ENCODE measurements at regions not wholly inside any gene's neighbourhood (a gene's known extent, or its start where the extent isn't known, plus 50 kb on each side); places are given as distances from the start of the nearest gene placed in this dataset.

DNA sequence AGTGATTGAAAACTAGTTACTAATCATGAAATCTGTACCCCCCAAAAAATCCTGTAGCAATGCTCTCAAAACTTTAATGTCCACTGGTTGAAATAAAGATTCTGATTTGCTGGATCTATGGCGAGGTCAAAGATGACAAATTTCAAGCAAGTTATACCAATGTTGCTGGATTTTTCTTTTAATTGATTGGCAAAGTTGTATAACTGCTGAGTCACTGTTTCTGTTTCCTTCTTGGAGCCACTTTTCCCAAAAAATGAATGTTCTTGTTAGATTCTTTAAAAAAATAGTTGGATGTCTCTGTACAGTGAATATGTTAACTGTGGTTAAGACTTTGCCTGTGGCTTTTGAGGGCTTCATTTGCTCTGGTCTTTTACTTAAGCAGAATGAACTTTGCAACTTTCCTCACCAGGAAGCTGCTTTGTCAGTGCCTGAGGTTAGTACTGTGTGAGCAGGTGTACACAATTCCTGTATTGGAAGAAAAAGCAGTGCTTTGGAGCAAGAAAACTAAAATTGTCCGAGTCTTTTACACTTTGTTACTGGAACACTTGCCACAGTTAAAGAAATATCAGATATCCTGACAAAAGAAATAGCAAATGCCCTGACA lies 1211.9 kb downstream of the MRPL39 start:
- H3K9me3 ChIP-seq (ENCODE audit: insufficient read depth, low read length, severe bottlenecking): no peaks in the 10 kb centered on the region
- no peaks in the 10 kb centered on the region for H3K4me1 ChIP-seq (ENCODE audit: insufficient read depth, low read length)
- H3K9ac ChIP-seq (ENCODE audit: low read depth, low read length): no peak overlapping the region
- no peak overlapping the region for H3K4me2 ChIP-seq (ENCODE audit: insufficient read depth, low read length)
- TF ChIP-seq EZH2 (IDR thresholded peaks at IDR 0.05; ENCODE audit: borderline replicate concordance, low read depth, low read length, severe bottlenecking) (no peak), CTCF (IDR thresholded peaks at IDR 0.05; ENCODE audit: borderline replicate concordance, extremely low read depth, low read length, poor library complexity, severe bottlenecking) (no peak)
- no peaks in the 10 kb centered on the region for H3K79me2 ChIP-seq (ENCODE audit: insufficient read depth, low read length)
- no peaks in the 10 kb centered on the region for H3K36me3 ChIP-seq (ENCODE audit: insufficient read depth, low read length)
- H3K27ac ChIP-seq (ENCODE audit: low read length): no peak overlapping the region
- no peak overlapping the region for H2AFZ ChIP-seq (ENCODE audit: low read depth, low read length)
- H3K4me3 ChIP-seq (ENCODE audit: low read depth in 1 of 2, low read length in 2 of 2): no peak overlapping the region
- H3K27me3 ChIP-seq (ENCODE audit: insufficient read depth, low read length, poor library complexity): no peaks in the 10 kb centered on the region
- ATAC-seq (ENCODE audit: insufficient read depth, low read depth) (no peak), DNase-seq (no peak)
- no peaks in the 10 kb centered on the region for H4K20me1 ChIP-seq (ENCODE audit: insufficient read depth, low read length)

- H3K79me2 ChIP-seq (ENCODE audit: insufficient read depth, low read length): no peaks in the 10 kb centered on the region
- TF ChIP-seq CTCF (IDR thresholded peaks at IDR 0.05; ENCODE audit: borderline replicate concordance, extremely low read depth, low read length, poor library complexity, severe bottlenecking): peak; percentile 36
- TF ChIP-seq EZH2 (IDR thresholded peaks at IDR 0.05; ENCODE audit: borderline replicate concordance, low read depth, low read length, severe bottlenecking): no peak
- no peak overlapping the region for H3K27ac ChIP-seq (ENCODE audit: low read length)
- H3K4me3 ChIP-seq (ENCODE audit: low read depth in 1 of 2, low read length in 2 of 2): no peak overlapping the region
- no peak overlapping the region for H2AFZ ChIP-seq (ENCODE audit: low read depth, low read length)
- no peaks in the 10 kb centered on the region for H3K36me3 ChIP-seq (ENCODE audit: insufficient read depth, low read length)
- no peak overlapping the region for H3K9ac ChIP-seq (ENCODE audit: low read depth, low read length)
- H4K20me1 ChIP-seq (ENCODE audit: insufficient read depth, low read length): no peaks in the 10 kb centered on the region
- no peaks in the 10 kb centered on the region for H3K27me3 ChIP-seq (ENCODE audit: insufficient read depth, low read length, poor library complexity)
- no peak overlapping the region for H3K4me2 ChIP-seq (ENCODE audit: insufficient read depth, low read length)
- peak; percentile 18 for DNase-seq
- no peaks in the 10 kb centered on the region for H3K9me3 ChIP-seq (ENCODE audit: insufficient read depth, low read length, severe bottlenecking)
- ATAC-seq (ENCODE audit: insufficient read depth, low read depth): no peak
- H3K4me1 ChIP-seq (ENCODE audit: insufficient read depth, low read length): no peaks in the 10 kb centered on the region
Measured at GRCh38 chr21:24375201-24375600, 1232.1 kb downstream of the MRPL39 start.

DNA sequence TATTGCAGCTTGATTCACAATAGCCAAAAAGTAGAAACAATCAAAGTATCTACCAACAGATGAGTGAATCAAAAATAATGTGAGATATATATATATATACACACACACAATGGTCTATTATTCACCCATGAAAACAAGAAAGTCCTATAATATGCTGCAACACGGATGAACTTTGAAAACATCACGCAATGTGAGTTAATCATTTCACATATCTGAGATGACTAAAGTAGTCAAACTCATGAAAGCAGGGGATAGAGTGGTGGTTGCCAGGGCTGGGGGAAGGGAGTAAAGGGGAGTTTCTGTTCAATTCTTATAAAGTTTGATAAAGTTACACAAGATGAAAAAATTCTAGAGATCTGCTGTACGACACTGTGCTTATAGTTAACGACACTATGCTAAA lies 1234.8 kb downstream of the MRPL39 start:
- no peak for ATAC-seq (ENCODE audit: insufficient read depth, low read depth)
- Histone ChIP-seq H3K36me3 (ENCODE audit: insufficient read depth, low read length) (no peaks in the 10 kb centered on the region), H3K9me3 (ENCODE audit: insufficient read depth, low read length, severe bottlenecking) (no peaks in the 10 kb centered on the region), H3K27ac (ENCODE audit: low read length) (no peak overlapping the region), H3K27me3 (ENCODE audit: insufficient read depth, low read length, poor library complexity) (no peaks in the 10 kb centered on the region), H2AFZ (ENCODE audit: low read depth, low read length) (no peak overlapping the region), H3K4me1 (ENCODE audit: insufficient read depth, low read length) (no peaks in the 10 kb centered on the region), H3K4me3 (ENCODE audit: low read depth in 1 of 2, low read length in 2 of 2) (no peak overlapping the region), H3K9ac (ENCODE audit: low read depth, low read length) (no peak overlapping the region), H3K79me2 (ENCODE audit: insufficient read depth, low read length) (no peaks in the 10 kb centered on the region), H4K20me1 (ENCODE audit: insufficient read depth, low read length) (no peaks in the 10 kb centered on the region), H3K4me2 (ENCODE audit: insufficient read depth, low read length) (no peak overlapping the region)
- DNase-seq: no peak
- TF ChIP-seq EZH2 (IDR thresholded peaks at IDR 0.05; ENCODE audit: borderline replicate concordance, low read depth, low read length, severe bottlenecking) (no peak), CTCF (IDR thresholded peaks at IDR 0.05; ENCODE audit: borderline replicate concordance, extremely low read depth, low read length, poor library complexity, severe bottlenecking) (no peak)

Measured in DND-41 (cell line).